ENCODE measurements at regions not wholly inside any gene's neighbourhood (a gene's known extent, or its start where the extent isn't known, plus 50 kb on each side); places are given as distances from the start of the nearest gene placed in this dataset.

GRCh38 chr2:6771634-6772611, 93.8 kb downstream of the CMPK2 start:
- Mint-ChIP-seq H3K9me3 (no peaks in the 10 kb centered on the region), H3K27ac (no peak overlapping the region), H3K4me3 (no peak overlapping the region), H3K4me1 (peaks cover 5% of the 10 kb centered on the region), H3K27me3 (peaks cover 4% of the 10 kb centered on the region), H3K36me3 (no peaks in the 10 kb centered on the region)

GRCh38 chr2:6773007-6773693, 92.6 kb downstream of the CMPK2 start:
- no peak overlapping the region for H3K4me3 Mint-ChIP-seq
- H3K27me3 Mint-ChIP-seq: peaks cover 4% of the 10 kb centered on the region
- no peak overlapping the region for H3K27ac Mint-ChIP-seq
- H3K9me3 Mint-ChIP-seq: no peaks in the 10 kb centered on the region
- no peaks in the 10 kb centered on the region for H3K36me3 Mint-ChIP-seq
- H3K4me1 Mint-ChIP-seq: peaks cover 5% of the 10 kb centered on the region

DNA sequence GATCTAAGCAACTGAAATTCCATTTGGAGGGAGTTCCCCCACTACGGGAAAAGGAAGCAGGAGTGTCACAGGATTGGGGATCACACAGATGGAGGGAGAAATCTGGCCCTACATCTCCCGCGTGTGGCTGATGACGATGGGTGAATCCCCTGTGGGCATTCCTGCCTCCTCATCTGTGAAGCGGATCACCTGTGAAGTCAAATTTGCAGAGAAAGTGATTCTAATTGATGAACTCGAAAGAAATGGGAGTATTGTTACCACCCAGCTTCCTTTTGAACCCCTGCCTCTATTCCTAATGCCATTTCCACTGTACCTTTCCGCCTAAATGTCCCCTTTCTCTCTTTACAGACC, 92.0 kb downstream of the CMPK2 start:
- H3K4me3 Mint-ChIP-seq: no peak overlapping the region
- H3K36me3 Mint-ChIP-seq: no peaks in the 10 kb centered on the region
- no peaks in the 10 kb centered on the region for H3K9me3 Mint-ChIP-seq
- peaks cover 4% of the 10 kb centered on the region for H3K27me3 Mint-ChIP-seq
- peaks cover 5% of the 10 kb centered on the region for H3K4me1 Mint-ChIP-seq
- H3K27ac Mint-ChIP-seq: no peak overlapping the region

DNA sequence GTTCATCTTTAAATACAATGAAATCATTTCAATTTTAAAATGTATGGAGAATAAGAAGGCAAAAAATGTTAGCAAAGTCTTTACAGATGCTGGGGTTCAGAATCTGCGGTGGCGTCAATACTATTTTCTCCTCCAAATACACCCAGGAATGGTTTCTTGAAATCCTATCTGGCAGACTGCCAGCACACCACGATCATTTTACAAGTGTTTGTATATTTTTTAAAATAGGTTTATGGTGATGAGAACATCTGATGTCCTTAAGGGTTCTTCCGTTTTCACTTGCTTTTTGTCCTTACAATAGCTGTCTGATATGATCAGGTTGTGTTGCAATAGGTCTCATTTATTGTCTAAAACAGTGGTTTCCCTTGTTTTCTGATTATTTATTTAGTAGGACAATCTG, 89.6 kb downstream of the CMPK2 start:
- Mint-ChIP-seq H3K4me1 (peaks cover 8% of the 10 kb centered on the region), H3K27me3 (peaks cover 4% of the 10 kb centered on the region), H3K9me3 (no peaks in the 10 kb centered on the region), H3K4me3 (no peak overlapping the region), H3K36me3 (no peaks in the 10 kb centered on the region), H3K27ac (no peak overlapping the region)

GRCh38 chr2:6777626-6778025, 88.1 kb downstream of the CMPK2 start:
- H3K4me3 Mint-ChIP-seq: no peak overlapping the region
- H3K4me1 Mint-ChIP-seq: peaks cover 14% of the 10 kb centered on the region
- no peak overlapping the region for H3K27ac Mint-ChIP-seq
- no peaks in the 10 kb centered on the region for H3K9me3 Mint-ChIP-seq
- H3K36me3 Mint-ChIP-seq: no peaks in the 10 kb centered on the region
- peaks cover 4% of the 10 kb centered on the region for H3K27me3 Mint-ChIP-seq

GRCh38 chr2:6780765-6781274, 84.9 kb downstream of the CMPK2 start:
- Mint-ChIP-seq H3K9me3 (no peaks in the 10 kb centered on the region), H3K27ac (no peak overlapping the region), H3K27me3 (no peaks in the 10 kb centered on the region), H3K4me3 (peak overlapping the region; percentile 33), H3K36me3 (no peaks in the 10 kb centered on the region), H3K4me1 (peaks cover 10% of the 10 kb centered on the region)

DNA sequence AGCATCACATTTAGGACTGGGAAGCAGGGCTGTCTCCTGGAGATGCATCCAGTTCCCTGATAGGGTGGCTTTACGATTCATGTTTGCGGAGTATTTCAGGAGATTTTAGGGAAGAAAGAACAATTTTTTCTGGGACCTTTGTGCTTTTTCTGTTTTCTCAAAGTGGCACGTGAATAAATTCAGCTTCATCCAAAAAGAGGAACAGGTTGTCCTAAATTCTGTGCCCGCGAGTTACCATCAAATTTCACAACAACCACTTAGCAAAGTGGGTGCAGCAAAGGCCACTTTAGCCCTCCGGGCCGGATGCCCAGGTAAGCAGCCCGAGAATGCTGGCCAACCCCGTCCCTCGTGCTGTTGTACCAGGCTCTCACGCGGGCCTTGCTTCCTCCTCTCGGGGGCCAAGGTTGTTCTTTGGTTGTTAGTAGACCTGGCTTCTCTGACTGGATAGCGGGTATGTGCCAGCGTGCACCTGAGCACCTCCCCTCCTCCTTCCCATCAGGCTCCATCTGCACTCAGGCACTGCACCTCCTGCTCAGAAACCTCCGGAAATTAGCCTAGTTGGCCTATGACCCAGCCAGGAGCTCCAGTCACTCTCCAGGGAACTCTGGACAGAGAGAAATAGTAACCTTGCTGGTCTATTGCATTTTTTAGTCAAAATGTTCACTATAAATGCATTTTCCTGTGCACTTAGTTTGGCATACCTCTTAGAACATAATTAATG, 83.0 kb downstream of the CMPK2 start:
- no peak overlapping the region for H3K27ac Mint-ChIP-seq
- H3K4me1 Mint-ChIP-seq: peaks cover 10% of the 10 kb centered on the region
- no peaks in the 10 kb centered on the region for H3K9me3 Mint-ChIP-seq
- H3K4me3 Mint-ChIP-seq: no peak overlapping the region
- H3K36me3 Mint-ChIP-seq: no peaks in the 10 kb centered on the region
- H3K27me3 Mint-ChIP-seq: no peaks in the 10 kb centered on the region

- Mint-ChIP-seq H3K36me3 (no peaks in the 10 kb centered on the region), H3K27ac (no peak overlapping the region), H3K9me3 (no peaks in the 10 kb centered on the region), H3K4me3 (no peak overlapping the region), H3K27me3 (no peaks in the 10 kb centered on the region), H3K4me1 (peaks cover 10% of the 10 kb centered on the region)
Measured at GRCh38 chr2:6783238-6783614, 82.5 kb downstream of the CMPK2 start.

DNA sequence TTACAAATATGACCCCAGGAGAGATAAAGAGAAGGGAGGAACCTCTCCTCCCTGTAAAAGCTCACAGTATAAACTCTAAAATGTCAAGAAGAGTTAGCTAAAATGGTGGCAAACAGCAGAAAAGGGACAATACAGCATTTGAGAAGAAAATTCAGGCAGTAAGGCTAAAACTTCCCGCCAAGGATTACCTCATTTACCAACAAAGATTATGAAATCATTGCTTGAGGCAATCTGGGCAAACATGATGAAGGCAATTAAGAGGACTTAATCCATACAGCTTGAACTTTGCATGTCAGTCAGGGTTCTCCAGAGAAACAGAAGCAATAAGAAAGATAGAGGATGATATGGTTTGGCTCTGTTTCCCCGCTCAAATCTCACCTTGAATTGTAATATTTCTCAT, 81.4 kb downstream of the CMPK2 start:
- Mint-ChIP-seq H3K4me1 (peaks cover 10% of the 10 kb centered on the region), H3K9me3 (no peaks in the 10 kb centered on the region), H3K27me3 (no peaks in the 10 kb centered on the region), H3K4me3 (no peak overlapping the region), H3K27ac (no peak overlapping the region), H3K36me3 (no peaks in the 10 kb centered on the region)

GRCh38 chr2:6785493-6785892, 80.2 kb downstream of the CMPK2 start:
- H3K27ac Mint-ChIP-seq: no peak overlapping the region

GRCh38 chr2:6787376-6787775, 78.3 kb downstream of the CMPK2 start:
- no peaks in the 10 kb centered on the region for H3K9me3 Mint-ChIP-seq
- H3K4me3 Mint-ChIP-seq: no peak overlapping the region
- H3K36me3 Mint-ChIP-seq: no peaks in the 10 kb centered on the region
- H3K27me3 Mint-ChIP-seq: no peaks in the 10 kb centered on the region
- no peak overlapping the region for H3K27ac Mint-ChIP-seq
- no peaks in the 10 kb centered on the region for H3K4me1 Mint-ChIP-seq

More at GRCh38 chr2:6785493-6785892, 80.2 kb downstream of the CMPK2 start:
- Mint-ChIP-seq H3K9me3 (no peaks in the 10 kb centered on the region), H3K27me3 (no peaks in the 10 kb centered on the region), H3K4me3 (no peak overlapping the region), H3K36me3 (no peaks in the 10 kb centered on the region), H3K4me1 (peaks cover 10% of the 10 kb centered on the region)

- Mint-ChIP-seq H3K9me3 (no peaks in the 10 kb centered on the region), H3K27me3 (no peaks in the 10 kb centered on the region), H3K4me1 (no peaks in the 10 kb centered on the region), H3K36me3 (no peaks in the 10 kb centered on the region), H3K27ac (no peak overlapping the region), H3K4me3 (no peak overlapping the region)
Measured at GRCh38 chr2:6788614-6789013, 77.1 kb downstream of the CMPK2 start.

- no peaks in the 10 kb centered on the region for H3K36me3 Mint-ChIP-seq
- H3K4me3 Mint-ChIP-seq: no peak overlapping the region
Measured at GRCh38 chr2:6789559-6790138, 76.1 kb downstream of the CMPK2 start.

DNA sequence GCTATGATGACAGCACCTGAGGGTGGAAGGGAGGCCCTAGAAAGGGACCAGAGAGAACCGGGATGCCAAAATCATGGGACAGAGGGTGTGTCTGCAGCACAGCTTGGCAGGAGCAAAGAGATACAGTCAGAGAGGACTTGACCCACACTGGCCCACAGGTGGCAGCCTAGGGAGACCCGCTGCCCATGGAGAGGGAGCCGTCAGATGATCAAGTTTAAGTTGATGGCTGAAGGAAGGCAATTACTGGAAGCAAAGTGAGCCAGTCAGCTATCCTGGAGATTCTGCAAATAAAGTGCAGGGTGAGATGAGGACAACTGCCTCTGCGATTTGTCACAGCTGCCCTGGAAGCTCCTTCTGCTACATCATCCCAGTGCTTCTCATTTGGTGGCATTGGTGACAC, 74.0 kb downstream of the CMPK2 start:
- Mint-ChIP-seq H3K4me3 (no peak overlapping the region), H3K27ac (no peak overlapping the region), H3K36me3 (no peaks in the 10 kb centered on the region), H3K27me3 (no peaks in the 10 kb centered on the region), H3K9me3 (no peaks in the 10 kb centered on the region), H3K4me1 (no peaks in the 10 kb centered on the region)

More at GRCh38 chr2:6789559-6790138, 76.1 kb downstream of the CMPK2 start:
- Mint-ChIP-seq H3K27ac (no peak overlapping the region), H3K27me3 (no peaks in the 10 kb centered on the region), H3K9me3 (no peaks in the 10 kb centered on the region), H3K4me1 (no peaks in the 10 kb centered on the region)

GRCh38 chr2:6792883-6793282, 72.8 kb downstream of the CMPK2 start:
- Mint-ChIP-seq H3K27me3 (no peaks in the 10 kb centered on the region), H3K4me3 (no peak overlapping the region), H3K36me3 (no peaks in the 10 kb centered on the region), H3K4me1 (no peaks in the 10 kb centered on the region), H3K27ac (no peak overlapping the region), H3K9me3 (no peaks in the 10 kb centered on the region)
